ENCODE measurements at regions not wholly inside any gene's neighbourhood (a gene's known extent, or its start where the extent isn't known, plus 50 kb on each side); places are given as distances from the start of the nearest gene placed in this dataset.

DNA sequence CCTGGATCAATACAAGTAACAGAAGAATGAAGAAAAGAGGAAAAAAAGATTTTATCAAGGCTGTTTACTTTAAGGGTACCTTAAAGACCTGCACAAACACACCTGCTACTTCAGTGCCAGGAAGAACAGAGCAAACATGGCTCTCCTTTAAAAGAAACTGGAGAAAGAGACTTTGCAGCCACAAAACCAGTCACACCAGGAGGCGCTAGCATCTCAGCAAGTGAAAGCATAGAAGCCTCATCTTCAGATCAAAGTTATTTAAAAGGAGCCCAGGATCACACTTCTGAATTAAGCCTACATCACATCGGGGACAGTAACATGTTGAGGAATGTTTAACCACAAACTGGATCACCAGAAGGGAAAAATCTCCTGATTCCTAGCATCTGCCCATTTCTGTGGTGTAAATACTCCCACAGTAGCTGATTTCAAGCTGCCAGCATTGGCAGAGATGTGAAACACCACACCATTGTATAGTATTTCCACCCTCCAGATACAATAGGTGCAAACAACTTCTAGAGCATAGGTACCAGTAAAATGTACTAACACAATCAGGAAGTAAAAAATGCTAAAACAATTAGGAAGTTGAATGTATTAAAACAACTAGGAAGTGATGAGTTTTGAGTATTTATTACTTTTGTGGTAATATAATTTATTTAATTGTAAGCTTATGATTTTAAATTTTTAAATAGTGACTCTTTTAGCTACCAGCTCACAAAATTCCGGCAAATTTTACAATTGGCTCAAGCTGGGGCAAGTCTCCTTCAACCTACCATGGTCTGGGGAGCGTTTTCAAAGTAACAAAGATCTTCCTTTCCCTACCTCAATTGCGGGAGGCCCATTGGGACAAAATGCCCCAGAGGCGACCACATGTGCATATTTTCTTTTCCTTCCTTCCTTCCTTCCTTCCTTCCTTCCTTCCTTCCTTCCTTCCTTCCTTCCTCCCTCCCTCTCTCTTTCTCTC lies 105.3 kb upstream of the CLDN14 start:
- Histone ChIP-seq H3K9me3 (peaks cover 0 to 3% of the 10 kb centered on the region in 2 donors), H3K36me3 (no peaks in the 10 kb centered on the region), H3K27me3 (no peaks in the 10 kb centered on the region), H3K4me3 (no peak overlapping the region), H3K4me1 (no peaks in the 10 kb centered on the region), H3K27ac (no peak overlapping the region)
- TF ChIP-seq, protein P1, sequence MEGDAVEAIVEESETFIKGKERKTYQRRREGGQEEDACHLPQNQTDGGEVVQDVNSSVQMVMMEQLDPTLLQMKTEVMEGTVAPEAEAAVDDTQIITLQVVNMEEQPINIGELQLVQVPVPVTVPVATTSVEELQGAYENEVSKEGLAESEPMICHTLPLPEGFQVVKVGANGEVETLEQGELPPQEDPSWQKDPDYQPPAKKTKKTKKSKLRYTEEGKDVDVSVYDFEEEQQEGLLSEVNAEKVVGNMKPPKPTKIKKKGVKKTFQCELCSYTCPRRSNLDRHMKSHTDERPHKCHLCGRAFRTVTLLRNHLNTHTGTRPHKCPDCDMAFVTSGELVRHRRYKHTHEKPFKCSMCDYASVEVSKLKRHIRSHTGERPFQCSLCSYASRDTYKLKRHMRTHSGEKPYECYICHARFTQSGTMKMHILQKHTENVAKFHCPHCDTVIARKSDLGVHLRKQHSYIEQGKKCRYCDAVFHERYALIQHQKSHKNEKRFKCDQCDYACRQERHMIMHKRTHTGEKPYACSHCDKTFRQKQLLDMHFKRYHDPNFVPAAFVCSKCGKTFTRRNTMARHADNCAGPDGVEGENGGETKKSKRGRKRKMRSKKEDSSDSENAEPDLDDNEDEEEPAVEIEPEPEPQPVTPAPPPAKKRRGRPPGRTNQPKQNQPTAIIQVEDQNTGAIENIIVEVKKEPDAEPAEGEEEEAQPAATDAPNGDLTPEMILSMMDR (IDR thresholded peaks at IDR 0.05): no peak
- no peak for DNase-seq (ENCODE audit: low spot score)

DNA sequence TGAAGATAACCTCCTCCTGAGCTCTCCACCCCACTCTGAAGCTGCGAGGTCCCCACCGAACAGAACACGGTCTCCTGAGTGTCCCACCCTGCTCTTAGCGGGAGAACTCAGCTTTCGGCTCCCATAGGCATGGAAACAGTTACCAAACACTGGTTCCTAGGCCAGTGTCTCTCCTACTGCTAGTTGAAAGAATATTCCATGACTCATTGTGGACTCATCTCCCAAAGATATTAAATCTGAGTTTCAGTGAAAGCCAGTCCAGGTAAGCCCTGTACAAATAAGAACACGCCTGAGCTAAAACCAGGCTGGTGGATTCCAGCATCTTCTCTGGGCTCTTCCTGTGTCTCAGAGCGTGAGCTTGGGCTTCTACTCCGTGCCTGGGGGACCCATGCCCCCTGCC lies 107.5 kb upstream of the CLDN14 start:
- Histone ChIP-seq H3K9me3 (peaks cover 0 to 3% of the 10 kb centered on the region in 2 donors), H3K36me3 (no peaks in the 10 kb centered on the region), H3K27ac (no peak overlapping the region), H3K4me1 (no peaks in the 10 kb centered on the region), H3K27me3 (no peaks in the 10 kb centered on the region), H3K4me3 (no peak overlapping the region)
- TF ChIP-seq, protein P1 (IDR thresholded peaks at IDR 0.05): no peak
- DNase-seq (ENCODE audit: low spot score): no peak

DNA sequence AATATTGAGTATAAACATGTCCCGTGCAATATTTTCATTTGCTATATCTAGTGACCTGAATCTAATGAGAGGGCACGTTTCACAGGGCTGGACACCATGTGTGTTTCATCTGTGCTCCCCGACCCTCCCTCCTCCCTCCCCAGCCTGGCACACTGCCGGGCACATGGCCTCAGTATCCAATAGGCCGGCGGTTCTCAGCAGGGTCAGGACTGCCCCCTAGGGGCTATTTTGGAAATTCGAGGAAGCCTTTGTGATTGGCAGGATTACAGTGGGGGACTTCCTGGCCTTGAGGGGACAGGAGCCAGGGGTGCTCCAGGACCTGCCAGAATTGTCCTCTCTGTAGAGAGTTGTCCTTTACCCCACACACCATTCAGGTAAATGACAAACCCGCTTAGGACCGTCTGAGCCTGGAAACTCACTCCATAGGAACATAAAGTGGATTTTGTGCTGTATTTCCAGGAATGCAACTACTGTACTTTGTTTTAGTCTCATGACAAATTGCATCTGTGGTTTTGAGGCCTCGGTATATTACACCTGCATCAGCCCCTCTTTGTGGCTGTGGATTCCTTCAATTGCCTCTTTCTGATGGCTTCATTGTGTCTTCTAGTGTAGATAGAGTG lies 109.5 kb upstream of the SIM2 start:
- H3K4me3 ChIP-seq: no peak overlapping the region
- peaks cover 0 to 3% of the 10 kb centered on the region in 2 donors for H3K9me3 ChIP-seq
- TF ChIP-seq, protein P1 (IDR thresholded peaks at IDR 0.05): peak in 1 of 2 donors; percentile 49
- DNase-seq (ENCODE audit: low spot score): no peak
- H3K36me3 ChIP-seq: no peaks in the 10 kb centered on the region
- no peak overlapping the region for H3K27ac ChIP-seq
- no peaks in the 10 kb centered on the region for H3K27me3 ChIP-seq
- H3K4me1 ChIP-seq: no peaks in the 10 kb centered on the region

DNA sequence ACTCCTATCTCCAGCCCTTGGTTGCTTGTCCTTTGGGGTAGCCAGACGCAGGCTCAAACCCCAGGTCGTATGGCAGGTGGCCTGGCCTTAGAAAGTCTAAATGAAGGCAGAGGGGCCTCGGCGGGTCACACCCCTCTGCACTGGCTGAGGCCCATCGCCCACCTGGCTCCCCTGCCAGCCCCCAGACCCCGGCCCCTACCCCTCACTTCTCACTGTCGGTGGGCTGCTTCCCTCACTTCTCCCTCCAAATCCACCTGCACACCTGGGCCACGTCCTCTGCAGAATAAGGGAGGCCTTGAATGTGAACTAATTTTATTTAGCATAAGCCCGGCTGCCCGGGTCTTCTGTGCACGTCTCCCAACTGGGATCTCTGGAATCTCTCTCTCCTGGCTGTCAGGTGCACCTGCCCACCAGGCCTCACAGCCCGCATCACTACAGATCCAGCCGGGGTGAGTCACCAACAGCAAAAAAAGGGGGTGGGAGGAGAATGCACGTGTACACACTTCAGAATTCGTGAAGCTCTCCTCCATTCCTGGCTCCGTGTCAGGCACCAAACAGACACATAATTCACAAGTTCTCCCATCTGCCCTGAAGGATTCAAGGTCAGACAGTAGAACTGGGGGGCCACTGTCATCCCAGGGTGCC lies 107.5 kb upstream of the SIM2 start:
- Histone ChIP-seq H3K9me3 (no peaks in the 10 kb centered on the region), H3K4me1 (no peaks in the 10 kb centered on the region), H3K36me3 (no peaks in the 10 kb centered on the region), H3K4me3 (no peak overlapping the region), H3K27ac (no peak overlapping the region), H3K27me3 (no peaks in the 10 kb centered on the region)
- TF ChIP-seq, protein P1 (IDR thresholded peaks at IDR 0.05): no peak
- DNase-seq (ENCODE audit: low spot score): no peak

DNA sequence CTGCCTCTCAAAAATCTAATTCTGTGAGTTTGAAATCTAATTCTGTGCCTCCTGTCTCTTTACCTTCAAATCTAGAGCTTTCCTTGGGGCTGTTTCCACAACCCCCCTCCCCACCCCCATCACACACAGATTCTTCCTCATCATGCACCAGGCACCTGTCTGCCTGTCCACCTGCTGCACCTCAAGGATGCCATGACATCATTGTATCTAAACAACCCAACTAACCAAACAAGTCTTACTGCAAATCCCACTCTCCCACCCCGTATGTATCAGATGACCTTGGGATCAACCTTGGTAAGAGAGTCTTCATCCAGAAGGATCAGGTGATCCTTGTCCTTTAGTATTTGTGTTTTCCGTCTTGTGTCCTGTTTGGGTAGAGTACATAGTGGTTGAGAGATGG lies 102.7 kb upstream of the SIM2 start:
- H3K36me3 ChIP-seq: no peaks in the 10 kb centered on the region
- no peak overlapping the region for H3K27ac ChIP-seq
- no peak overlapping the region for H3K4me3 ChIP-seq
- H3K4me1 ChIP-seq: no peaks in the 10 kb centered on the region
- peaks cover 0 to 5% of the 10 kb centered on the region in 2 donors for H3K9me3 ChIP-seq
- TF ChIP-seq, protein P1 (IDR thresholded peaks at IDR 0.05): no peak
- no peaks in the 10 kb centered on the region for H3K27me3 ChIP-seq
- no peak for DNase-seq (ENCODE audit: low spot score)
